HG03520 (cell line): ENCODE measurements at regions not wholly inside any gene's neighbourhood (a gene's known extent, or its start where the extent isn't known, plus 50 kb on each side); places are given as distances from the start of the nearest gene placed in this dataset.
"Not testable (repeated sequence)": the region's sequence is repeated elsewhere in the genome, so short reads cannot be mapped to it uniquely, and the experiment has no call there.

Source experiments
- ATAC-seq: cut with Tn5 transposase; IDR thresholded peaks from one replicate; pipeline ENCODE4 v1.9.1; 2021; ENCODE audit warnings: mild to moderate bottlenecking, moderate library complexity; ENCODE audit not compliant: unreplicated experiment

GRCh38 chr14:37784827-37785223 is 189.4 kb downstream of the TTC6 start:
- not testable (repeated sequence) for ATAC-seq

- not testable (repeated sequence) for ATAC-seq
Measured at GRCh38 chr14:37785298-37785697, 189.9 kb downstream of the TTC6 start.

- ATAC-seq = not testable (repeated sequence)
Measured at GRCh38 chr14:37786114-37786625, 190.7 kb downstream of the TTC6 start.

GRCh38 chr14:37787879-37788494 is 192.6 kb downstream of the TTC6 start:
- no peak for ATAC-seq

GRCh38 chr14:37791384-37792036 is 196.1 kb downstream of the TTC6 start:
- ATAC-seq = no peak

- no peak for ATAC-seq
Measured at GRCh38 chr14:37792124-37792523, 196.7 kb downstream of the TTC6 start.

GRCh38 chr14:37796703-37797416 is 201.4 kb downstream of the TTC6 start:
- no peak for ATAC-seq

- no peak for ATAC-seq
Measured at GRCh38 chr14:37797675-37798074, 202.2 kb downstream of the TTC6 start.

- ATAC-seq = no peak
Measured at GRCh38 chr14:37807722-37808121, 212.3 kb downstream of the TTC6 start.

GRCh38 chr14:37810094-37810801 is 214.8 kb downstream of the TTC6 start:
- ATAC-seq = no peak

- ATAC-seq = no peak
Measured at GRCh38 chr14:37813732-37814131, 218.3 kb downstream of the TTC6 start.

- no peak for ATAC-seq
Measured at GRCh38 chr14:37816135-37816534, 220.7 kb downstream of the TTC6 start.

GRCh38 chr14:37816743-37817295 is 221.4 kb downstream of the TTC6 start:
- ATAC-seq = no peak

- ATAC-seq = no peak
Measured at GRCh38 chr14:37819155-37820015, 224.0 kb downstream of the TTC6 start.

- not testable (repeated sequence) for ATAC-seq
Measured at GRCh38 chr14:37820810-37821209, 225.4 kb downstream of the TTC6 start.

GRCh38 chr14:37824939-37825712 is 229.7 kb downstream of the TTC6 start:
- no peak for ATAC-seq

GRCh38 chr14:37826869-37827268 is 231.4 kb downstream of the TTC6 start:
- no peak for ATAC-seq

- ATAC-seq = no peak
Measured at GRCh38 chr14:37830271-37830670, 234.8 kb downstream of the TTC6 start.

- no peak for ATAC-seq
Measured at GRCh38 chr14:37834275-37834674, 238.8 kb downstream of the TTC6 start.
